MCF 10A (cell line): ENCODE measurements at regions not wholly inside any gene's neighbourhood (a gene's known extent, or its start where the extent isn't known, plus 50 kb on each side); places are given as distances from the start of the nearest gene placed in this dataset.

ENCODE experiments used
- BruUV-seq: library from RNA; stranded (reverse); fragments of 400-500 nt; replicated peaks from 2 replicates; lab custom pipeline; 2021; lab: Mats Ljungman, UMichigan
- CTCF ChIA-PET: fragments of 300-600 bp; sonication (Branson Sonifier 250); formaldehyde crosslinking; extraction: SDS; loops from one replicate; lab custom pipeline; 2021; ENCODE audit warnings: antibody characterized with exemption, inconsistent platforms; lab: Yijun Ruan, JAX
- POLR2A ChIA-PET: fragments of 300-600, 350-650 bp; sonication (Branson Sonifier 250); formaldehyde crosslinking; extraction: SDS; loops from one replicate; lab custom pipeline; 2020; ENCODE audit warnings: antibody characterized with exemption, inconsistent platforms; lab: Yijun Ruan, JAX
- DNase-seq: peaks from one replicate; pipeline ENCODE4 v3.0.0-alpha.2; 2018; ENCODE audit not compliant: unreplicated experiment
- H3K27ac Mint-ChIP-seq: one replicate; pipeline ENCODE4 v1.8.0; 2022; ENCODE audit warnings: mild to moderate bottlenecking, low read depth, mixed read lengths; ENCODE audit not compliant: unreplicated experiment
- H3K27me3 Mint-ChIP-seq: one replicate; pipeline ENCODE4 v1.8.0; 2022; ENCODE audit warnings: mixed read lengths; ENCODE audit not compliant: insufficient read depth, unreplicated experiment
- H3K36me3 Mint-ChIP-seq: one replicate; pipeline ENCODE4 v1.8.0; 2022; ENCODE audit warnings: mild to moderate bottlenecking, moderate library complexity, mixed read lengths; ENCODE audit not compliant: insufficient read depth, unreplicated experiment
- H3K4me1 Mint-ChIP-seq: one replicate; pipeline ENCODE4 v1.8.0; 2022; ENCODE audit warnings: mixed read lengths; ENCODE audit not compliant: insufficient read depth, unreplicated experiment
- H3K4me3 Mint-ChIP-seq: one replicate; pipeline ENCODE4 v1.8.0; 2022; ENCODE audit warnings: mild to moderate bottlenecking, moderate library complexity, mixed read lengths; ENCODE audit not compliant: unreplicated experiment
- H3K9me3 Mint-ChIP-seq: one replicate; pipeline ENCODE4 v1.8.0; 2022; ENCODE audit warnings: mixed read lengths; ENCODE audit not compliant: unreplicated experiment
- CTCF ChIP-seq: fragments of 200-600 bp; IDR thresholded peaks from one replicate; pipeline ENCODE4 v1.8.0; 2022; ENCODE audit warnings: antibody characterized with exemption, mild to moderate bottlenecking; ENCODE audit not compliant: unreplicated experiment
- intact Hi-C: fragments of 100-400 bp; cut with micrococcal nuclease; formaldehyde crosslinking; loops from 2 replicates; pipeline ENCODE4 v1.14.1; 2022

DNA sequence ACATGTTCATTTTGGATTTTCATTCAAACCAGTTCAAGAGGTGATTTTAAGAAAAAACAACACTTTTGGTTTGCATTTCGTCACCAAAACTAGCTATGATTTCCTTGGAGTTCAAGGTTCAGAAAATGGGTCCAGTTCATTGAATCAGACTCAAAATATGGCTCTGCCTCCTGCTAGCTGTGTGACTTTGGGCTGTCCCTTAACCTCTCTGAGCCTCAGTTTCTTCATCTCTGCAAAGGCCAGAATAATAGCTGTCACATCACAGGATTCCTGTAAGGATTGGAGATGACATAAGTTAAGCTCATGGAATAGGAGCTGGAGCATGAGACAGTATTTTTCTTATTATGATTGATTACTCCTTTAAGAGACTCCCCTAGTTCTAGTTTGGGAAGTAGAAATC, 147.8 kb upstream of the SMIM23 start:
- intact Hi-C loops = no loop called here
- Mint-ChIP-seq H3K4me3 (no peak overlapping the region), H3K27ac (no peak overlapping the region), H3K9me3 (no peaks in the 10 kb centered on the region), H3K4me1 (no peaks in the 10 kb centered on the region), H3K27me3 (no peaks in the 10 kb centered on the region), H3K36me3 (peaks cover 6% of the 10 kb centered on the region)
- DNase-seq = no peak
- ChIA-PET CTCF (interaction anchor here (0.6 to 0.7 kb wide), 2 partner anchors 44 to 656 kb away, joined by 3 to 4 read pairs; no protein-coding TSS in a partner anchor), POLR2A (no interaction called here)
- BruUV-seq = no TSS peak
- no peak for TF ChIP-seq CTCF

GRCh38 chr5:171639205-171639621, 146.4 kb upstream of the SMIM23 start:
- Mint-ChIP-seq H3K27me3 (peaks cover 11% of the 10 kb centered on the region), H3K9me3 (no peaks in the 10 kb centered on the region), H3K36me3 (peaks cover 6% of the 10 kb centered on the region), H3K4me1 (no peaks in the 10 kb centered on the region), H3K4me3 (no peak overlapping the region), H3K27ac (no peak overlapping the region)
- POLR2A ChIA-PET = no interaction called here
- DNase-seq = no peak
- CTCF ChIA-PET = interaction anchor here (0.6 to 2.1 kb wide), 5 partner anchors 9 to 418 kb away, joined by 3 to 5 read pairs (median 3); no protein-coding TSS in a partner anchor
- intact Hi-C loops = no loop called here
- TF ChIP-seq CTCF = no peak
- BruUV-seq = no TSS peak

DNA sequence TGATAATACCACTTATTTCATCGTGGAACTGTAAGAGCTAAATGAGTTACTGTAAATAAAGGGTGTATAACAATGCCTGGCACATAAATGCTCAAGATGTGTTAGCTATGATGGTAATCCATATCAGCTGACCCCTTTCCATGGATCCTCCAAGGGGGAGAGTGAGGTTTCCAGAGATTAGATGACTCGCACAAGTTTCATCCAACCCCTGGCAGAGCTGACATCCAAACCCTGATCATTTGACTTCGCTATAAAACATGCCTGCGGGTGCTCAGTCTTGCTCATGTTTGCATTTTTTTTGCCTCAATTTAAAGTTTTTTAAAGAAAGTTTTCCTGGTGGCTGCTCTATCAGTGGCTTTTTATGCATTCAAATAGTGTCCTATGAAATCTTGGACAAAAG, 145.7 kb upstream of the SMIM23 start:
- TF ChIP-seq CTCF = no peak
- Mint-ChIP-seq H3K4me1 (no peaks in the 10 kb centered on the region), H3K9me3 (no peaks in the 10 kb centered on the region), H3K4me3 (no peak overlapping the region), H3K36me3 (peaks cover 6% of the 10 kb centered on the region), H3K27ac (no peak overlapping the region), H3K27me3 (peaks cover 17% of the 10 kb centered on the region)
- POLR2A ChIA-PET = interaction anchor here (1.0 to 1.4 kb wide), 2 partner anchors 9 to 19 kb away, joined by 3 to 4 read pairs; no protein-coding TSS in a partner anchor
- no TSS peak for BruUV-seq
- intact Hi-C loops = loop anchor here (10.0 kb wide), 1 partner anchor 265 kb away; no protein-coding TSS in a partner anchor
- CTCF ChIA-PET = interaction anchor here (0.6 to 2.1 kb wide), 3 partner anchors 10 to 418 kb away, joined by 3 to 5 read pairs (median 4); no protein-coding TSS in a partner anchor
- no peak for DNase-seq

- Mint-ChIP-seq H3K4me1 (no peaks in the 10 kb centered on the region), H3K4me3 (no peak overlapping the region), H3K36me3 (peaks cover 6% of the 10 kb centered on the region), H3K9me3 (no peaks in the 10 kb centered on the region), H3K27me3 (peaks cover 17% of the 10 kb centered on the region), H3K27ac (no peak overlapping the region)
- POLR2A ChIA-PET = interaction anchor here (1.0 to 1.4 kb wide), 2 partner anchors 8 to 20 kb away, joined by 3 to 4 read pairs; no protein-coding TSS in a partner anchor
- DNase-seq = no peak
- intact Hi-C loops = loop anchor here (10.0 kb wide), 1 partner anchor 264 kb away; no protein-coding TSS in a partner anchor
- no TSS peak for BruUV-seq
- TF ChIP-seq CTCF = no peak
- CTCF ChIA-PET = no interaction called here
These were observed 145.1 kb upstream of the SMIM23 start for GRCh38 chr5:171640480-171640879.
